HK-2 (cell line): ENCODE measurements at regions not wholly inside any gene's neighbourhood (a gene's known extent, or its start where the extent isn't known, plus 50 kb on each side); places are given as distances from the start of the nearest gene placed in this dataset.

ENCODE experiments used
- DNase-seq: peaks from one replicate; pipeline ENCODE4 v3.0.0-alpha.2; 2018; ENCODE audit not compliant: unreplicated experiment

- DNase-seq = no peak
Measured at GRCh38 chr12:105924526-105925208, 214.1 kb downstream of the NUAK1 start.

GRCh38 chr12:105927564-105927963 is 211.2 kb downstream of the NUAK1 start:
- no peak for DNase-seq

GRCh38 chr12:105928436-105928835 is 210.3 kb downstream of the NUAK1 start:
- no peak for DNase-seq

- DNase-seq = no peak
Measured at GRCh38 chr12:105929192-105929591, 209.6 kb downstream of the NUAK1 start.

- no peak for DNase-seq
Measured at GRCh38 chr12:105930557-105931503, 207.9 kb downstream of the NUAK1 start.

- no peak for DNase-seq
Measured at GRCh38 chr12:105931762-105932570, 206.8 kb downstream of the NUAK1 start.

GRCh38 chr12:105933671-105934665 is 204.8 kb downstream of the NUAK1 start:
- DNase-seq = peak; percentile 18

- DNase-seq = no peak
Measured at GRCh38 chr12:105935106-105935505, 203.6 kb downstream of the NUAK1 start.

- DNase-seq = no peak
Measured at GRCh38 chr12:105935981-105936380, 202.8 kb downstream of the NUAK1 start.

- no peak for DNase-seq
Measured at GRCh38 chr12:105936496-105936895, 202.3 kb downstream of the NUAK1 start.

- no peak for DNase-seq
Measured at GRCh38 chr12:105937009-105937408, 201.7 kb downstream of the NUAK1 start.

GRCh38 chr12:105939181-105939721 is 199.5 kb downstream of the NUAK1 start:
- DNase-seq = no peak

- DNase-seq = no peak
Measured at GRCh38 chr12:105942281-105942680, 196.5 kb downstream of the NUAK1 start.

GRCh38 chr12:105943525-105943924 is 195.2 kb downstream of the NUAK1 start:
- DNase-seq = no peak

- DNase-seq = no peak
Measured at GRCh38 chr12:105944628-105945027, 194.1 kb downstream of the NUAK1 start.

- no peak for DNase-seq
Measured at GRCh38 chr12:105945880-105946279, 192.9 kb downstream of the NUAK1 start.

GRCh38 chr12:105946493-105946901 is 192.3 kb downstream of the NUAK1 start:
- DNase-seq = no peak

GRCh38 chr12:105947906-105948305 is 190.8 kb downstream of the NUAK1 start:
- no peak for DNase-seq

GRCh38 chr12:105948331-105948730 is 190.4 kb downstream of the NUAK1 start:
- DNase-seq = no peak

- DNase-seq = no peak
Measured at GRCh38 chr12:105949391-105949790, 189.4 kb downstream of the NUAK1 start.

GRCh38 chr12:105951732-105952131 is 187.0 kb downstream of the NUAK1 start:
- DNase-seq = no peak
